HepG2 (cell line): ENCODE measurements at regions not wholly inside any gene's neighbourhood (a gene's known extent, or its start where the extent isn't known, plus 50 kb on each side); places are given as distances from the start of the nearest gene placed in this dataset.

Experiments
- ATAC-seq: fragments of 200-7000 bp; cut with Tn5 transposase; 3 replicates; pipeline ENCODE4 v1.9.1; 2020; ENCODE audit warnings: mild to moderate bottlenecking, moderate library complexity
- BruUV-seq: library from RNA; stranded (reverse); fragments of 400-500 nt; replicated peaks from 2 replicates; lab custom pipeline; 2021; lab: Mats Ljungman, UMichigan
- CTCF ChIA-PET: fragments of 300-600 bp; formaldehyde crosslinking; extraction: SDS; loops from one replicate; lab custom pipeline; 2021; ENCODE audit warnings: low total read pairs, inconsistent platforms, low intra/inter-chr PET ratio; lab: Yijun Ruan, JAX
- POLR2A ChIA-PET: fragments of 350-600 bp; sonication (Branson Sonifier 250); formaldehyde crosslinking; loops from one replicate; lab custom pipeline; 2020; ENCODE audit warnings: antibody characterized with exemption, inconsistent platforms; lab: Yijun Ruan, JAX
- DNase-seq: peaks from one replicate; pipeline ENCODE4 v3.0.0-alpha.2; 2015; ENCODE audit warnings: low spot score
- FAIRE-seq: peaks from 3 replicates; lab custom pipeline; 2011; peaks lifted over from hg19 to GRCh38; lab: Jason Lieb, UNC
- H2AFZ ChIP-seq: one replicate; pipeline ENCODE4 v1.6.1; 2011; ENCODE audit warnings: low read length, inconsistent platforms
- H3K27ac ChIP-seq: fragments of 300-600 bp; 3 replicates; pipeline ENCODE4 v1.8.0; 2011; ENCODE audit warnings: mixed run types, mild to moderate bottlenecking, mixed read lengths, low read length, inconsistent platforms; ENCODE audit not compliant: insufficient read depth; ENCODE audit errors: extremely low read length
- H3K27me3 ChIP-seq, 2 experiments: fragments of 200-600 bp in 1 of 2; 2 replicates in 1 of 2; 3 replicates in 1 of 2; pipeline versions ENCODE4 v1.6.0 to v1.8.0; 2011; ENCODE audit warnings: low read length in 2 of 2, mild to moderate bottlenecking in 2 of 2, moderate library complexity in 2 of 2, inconsistent platforms in 1 of 2; ENCODE audit not compliant: insufficient read depth in 2 of 2, control insufficient read depth in 1 of 2
- H3K36me3 ChIP-seq, 2 experiments: fragments of 200-600 bp in 1 of 2; replicated peaks in 1 of 2; 2 replicates in 1 of 2; 3 replicates in 1 of 2; pipeline versions ENCODE4 v1.5.1 to v1.8.0; 2011; ENCODE audit warnings: low read length in 2 of 2, inconsistent platforms in 1 of 2; ENCODE audit not compliant: insufficient read depth in 2 of 2, control insufficient read depth in 1 of 2
- H3K4me1 ChIP-seq: 2 replicates; pipeline ENCODE4 v1.5.1; 2012; ENCODE audit warnings: low read length, inconsistent platforms; ENCODE audit not compliant: insufficient read depth
- H3K4me2 ChIP-seq: 2 replicates; pipeline ENCODE4 v1.6.0; 2011; ENCODE audit warnings: low read depth, low read length, inconsistent platforms
- H3K4me3 ChIP-seq, 3 experiments: fragments of 200-600 bp in 1 of 3; sonication (generic), shearing (Covaris generic) in 1 of 3; replicated peaks in 1 of 3; 2 replicates each; pipeline ENCODE4 v1.5.1; 2011 to 2016; ENCODE audit warnings: low read length in 3 of 3, inconsistent platforms in 2 of 3, low read depth in 2 of 3, mild to moderate bottlenecking in 2 of 3, control low read depth in 1 of 3, mixed read lengths in 1 of 3; ENCODE audit not compliant: insufficient read depth in 1 of 3
- H3K79me2 ChIP-seq: one replicate; pipeline ENCODE4 v1.6.1; 2011; ENCODE audit warnings: low read length, inconsistent platforms; ENCODE audit not compliant: insufficient read depth
- H3K9ac ChIP-seq: 2 replicates; pipeline ENCODE4 v1.6.0; 2011; ENCODE audit warnings: mild to moderate bottlenecking, low read depth, low read length, inconsistent platforms; ENCODE audit not compliant: insufficient read depth
- H3K9me3 ChIP-seq: 2 replicates; pipeline ENCODE4 v1.5.1; 2012; ENCODE audit warnings: mild to moderate bottlenecking, low read length
- H4K20me1 ChIP-seq: 2 replicates; pipeline ENCODE4 v1.6.0; 2011; ENCODE audit warnings: inconsistent platforms, mild to moderate bottlenecking, low read length, moderate library complexity; ENCODE audit not compliant: insufficient read depth
- EZH2 ChIP-seq: conservative IDR thresholded peaks from 2 replicates; pipeline ENCODE4 v1.6.1; 2012; ENCODE audit warnings: mild to moderate bottlenecking, low read depth, low read length, moderate library complexity
- GPN1 ChIP-seq: sonication (generic); formaldehyde crosslinking; IDR thresholded peaks from 2 replicates; pipeline ENCODE4 v1.5.1; 2020; ENCODE audit warnings: missing genetic modification reagents, borderline replicate concordance
- KDM3A ChIP-seq: IDR thresholded peaks from 2 replicates; pipeline ENCODE4 v1.6.1; 2018; ENCODE audit warnings: low read depth, missing compliant biosample characterization
- MAFK ChIP-seq, 2 experiments: IDR thresholded peaks in 1 of 2; conservative IDR thresholded peaks in 1 of 2; 2 replicates each; pipeline ENCODE4 v1.6.1; 2011; ENCODE audit warnings: improper control_type of control experiment in 2 of 2, low read length in 2 of 2
- ZNF260 ChIP-seq: sonication (generic); formaldehyde crosslinking; IDR thresholded peaks from 2 replicates; pipeline ENCODE4 v1.4.0; 2020; ENCODE audit warnings: missing genetic modification reagents, low read depth, mild to moderate bottlenecking, borderline replicate concordance
- ZNF567 ChIP-seq: sonication (generic); formaldehyde crosslinking; IDR thresholded peaks from 2 replicates; pipeline ENCODE4 v1.8.1; 2023; ENCODE audit warnings: mild to moderate bottlenecking, missing genetic modification reagents, borderline replicate concordance
- ZNF660 ChIP-seq: sonication (generic); formaldehyde crosslinking; IDR thresholded peaks from 2 replicates; pipeline ENCODE4 v1.5.1; 2020; ENCODE audit warnings: mild to moderate bottlenecking, low read depth, missing genetic modification reagents, borderline replicate concordance
- ZNF678 ChIP-seq: sonication (generic); formaldehyde crosslinking; IDR thresholded peaks from 2 replicates; pipeline ENCODE4 v1.4.0; 2020; ENCODE audit warnings: mild to moderate bottlenecking, missing genetic modification reagents
- ZSCAN30 ChIP-seq: sonication (generic); formaldehyde crosslinking; IDR thresholded peaks from 2 replicates; pipeline ENCODE4 v1.5.0; 2020; ENCODE audit warnings: mild to moderate bottlenecking, missing genetic modification reagents
- ZSCAN9 ChIP-seq: IDR thresholded peaks from 2 replicates; pipeline ENCODE4 v1.6.1; 2016; ENCODE audit warnings: borderline replicate concordance
- WGBS: methylation state at CpG from one replicate; pipeline ENCODE4 v1.1.6; 2017; ENCODE audit warnings: low lambda C conversion rate; 5-methylcytosine and 5-hydroxymethylcytosine counted together
- in situ Hi-C: cut with HindIII; loops from 2 replicates; pipeline ENCODE4 v1.10.0; 2017; ENCODE audit warnings: low pct_unique_long_range_greater_than_20kb; ENCODE audit not compliant: extremely low pct_ligation_motif_present
- intact Hi-C: fragments of 100-400 bp; cut with micrococcal nuclease; formaldehyde crosslinking; loops from one replicate; pipeline ENCODE4 v1.10.0; 2022; ENCODE audit not compliant: unreplicated experiment
- TF ChIP-seq, protein P1 (sequence below): sonication (generic); formaldehyde crosslinking; IDR thresholded peaks from 2 replicates; pipeline ENCODE4 v1.4.0; 2020; ENCODE audit warnings: missing genetic modification reagents, mild to moderate bottlenecking, borderline replicate concordance
- TF ChIP-seq, protein P2 (sequence below): sonication (generic); formaldehyde crosslinking; IDR thresholded peaks from 2 replicates; pipeline ENCODE4 v1.4.0; 2020; ENCODE audit warnings: mild to moderate bottlenecking, missing genetic modification reagents, borderline replicate concordance
- TF ChIP-seq, protein P3 (sequence below): sonication (generic); formaldehyde crosslinking; IDR thresholded peaks from 2 replicates; pipeline ENCODE4 v1.4.0; 2020; ENCODE audit warnings: mild to moderate bottlenecking, missing genetic modification reagents
- TF ChIP-seq, protein P4 (sequence below): sonication (generic); formaldehyde crosslinking; IDR thresholded peaks from 2 replicates; pipeline ENCODE4 v1.4.0; 2020; ENCODE audit warnings: missing genetic modification reagents

DNA sequence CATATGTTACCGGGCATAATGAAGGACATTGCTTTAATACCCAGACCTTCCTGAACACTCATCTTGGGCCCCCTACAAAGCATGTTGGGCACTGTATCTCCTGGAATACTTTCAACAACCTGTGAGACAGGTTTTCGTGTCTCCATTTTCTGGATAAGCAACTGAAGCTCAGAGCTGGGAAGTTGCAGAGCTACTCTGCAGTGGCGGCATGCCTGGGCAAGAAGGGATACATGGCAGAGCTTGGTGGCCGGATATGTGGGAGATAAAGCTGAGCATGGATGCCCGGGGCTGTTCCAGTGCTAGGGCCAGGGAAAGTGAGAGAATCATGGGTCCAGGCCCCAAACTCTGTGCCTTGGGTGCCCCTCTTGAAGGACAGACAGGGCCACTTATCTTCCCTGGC lies 71.6 kb upstream of the KCND3 start:
- Histone ChIP-seq H4K20me1 (no peaks in the 10 kb centered on the region), H3K9ac (no peak overlapping the region), H3K9me3 (no peaks in the 10 kb centered on the region), H3K36me3 (no peaks in the 10 kb centered on the region), H3K79me2 (no peaks in the 10 kb centered on the region), H3K27me3 (no peaks in the 10 kb centered on the region; a peak in 1 of 5 replicates), H3K27ac (no peak overlapping the region), H2AFZ (no peak overlapping the region), H3K4me2 (no peak overlapping the region), H3K4me3 (no peak overlapping the region), H3K4me1 (no peaks in the 10 kb centered on the region)
- DNase-seq: no peak
- intact Hi-C loops (no loop called here), in situ Hi-C loops (no loop called here)
- ChIA-PET CTCF (no interaction called here), POLR2A (no interaction called here)
- no TSS peak for BruUV-seq
- no peak for FAIRE-seq
- no peak for ATAC-seq
- WGBS: 13% methylated on average over 3 of the region's 5 CpGs
- TF ChIP-seq, protein P1, sequence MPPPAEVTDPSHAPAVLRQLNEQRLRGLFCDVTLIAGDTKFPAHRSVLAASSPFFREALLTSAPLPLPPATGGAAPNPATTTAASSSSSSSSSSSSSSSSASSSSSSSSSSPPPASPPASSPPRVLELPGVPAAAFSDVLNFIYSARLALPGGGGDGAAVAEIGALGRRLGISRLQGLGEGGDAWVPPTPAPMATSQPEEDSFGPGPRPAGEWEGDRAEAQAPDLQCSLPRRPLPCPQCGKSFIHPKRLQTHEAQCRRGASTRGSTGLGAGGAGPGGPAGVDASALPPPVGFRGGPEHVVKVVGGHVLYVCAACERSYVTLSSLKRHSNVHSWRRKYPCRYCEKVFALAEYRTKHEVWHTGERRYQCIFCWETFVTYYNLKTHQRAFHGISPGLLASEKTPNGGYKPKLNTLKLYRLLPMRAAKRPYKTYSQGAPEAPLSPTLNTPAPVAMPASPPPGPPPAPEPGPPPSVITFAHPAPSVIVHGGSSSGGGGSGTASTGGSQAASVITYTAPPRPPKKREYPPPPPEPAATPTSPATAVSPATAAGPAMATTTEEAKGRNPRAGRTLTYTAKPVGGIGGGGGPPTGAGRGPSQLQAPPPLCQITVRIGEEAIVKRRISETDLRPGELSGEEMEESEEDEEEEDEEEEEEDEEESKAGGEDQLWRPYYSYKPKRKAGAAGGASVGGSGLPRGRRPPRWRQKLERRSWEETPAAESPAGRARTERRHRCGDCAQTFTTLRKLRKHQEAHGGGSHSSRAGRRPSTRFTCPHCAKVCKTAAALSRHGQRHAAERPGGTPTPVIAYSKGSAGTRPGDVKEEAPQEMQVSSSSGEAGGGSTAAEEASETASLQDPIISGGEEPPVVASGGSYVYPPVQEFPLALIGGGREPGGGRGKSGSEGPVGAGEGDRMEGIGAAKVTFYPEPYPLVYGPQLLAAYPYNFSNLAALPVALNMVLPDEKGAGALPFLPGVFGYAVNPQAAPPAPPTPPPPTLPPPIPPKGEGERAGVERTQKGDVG (CRISPR knock-in tag): no peak
- TF ChIP-seq EZH2 (no peak), ZSCAN30 (CRISPR knock-in tag) (no peak), ZNF260 (no peak), ZNF660 (CRISPR knock-in tag) (no peak), ZNF678 (CRISPR knock-in tag) (no peak), KDM3A (CRISPR knock-in tag) (no peak), MAFK (conservative IDR thresholded peaks at IDR 0.05 in 1 of 2, IDR thresholded peaks at IDR 0.05 in 1 of 2; ENCODE audit: low read length in 2 of 2) (no peak), ZSCAN9 (CRISPR knock-in tag) (no peak), GPN1 (CRISPR knock-in tag) (no peak), ZNF567 (CRISPR knock-in tag) (no peak)
- TF ChIP-seq, protein P2, sequence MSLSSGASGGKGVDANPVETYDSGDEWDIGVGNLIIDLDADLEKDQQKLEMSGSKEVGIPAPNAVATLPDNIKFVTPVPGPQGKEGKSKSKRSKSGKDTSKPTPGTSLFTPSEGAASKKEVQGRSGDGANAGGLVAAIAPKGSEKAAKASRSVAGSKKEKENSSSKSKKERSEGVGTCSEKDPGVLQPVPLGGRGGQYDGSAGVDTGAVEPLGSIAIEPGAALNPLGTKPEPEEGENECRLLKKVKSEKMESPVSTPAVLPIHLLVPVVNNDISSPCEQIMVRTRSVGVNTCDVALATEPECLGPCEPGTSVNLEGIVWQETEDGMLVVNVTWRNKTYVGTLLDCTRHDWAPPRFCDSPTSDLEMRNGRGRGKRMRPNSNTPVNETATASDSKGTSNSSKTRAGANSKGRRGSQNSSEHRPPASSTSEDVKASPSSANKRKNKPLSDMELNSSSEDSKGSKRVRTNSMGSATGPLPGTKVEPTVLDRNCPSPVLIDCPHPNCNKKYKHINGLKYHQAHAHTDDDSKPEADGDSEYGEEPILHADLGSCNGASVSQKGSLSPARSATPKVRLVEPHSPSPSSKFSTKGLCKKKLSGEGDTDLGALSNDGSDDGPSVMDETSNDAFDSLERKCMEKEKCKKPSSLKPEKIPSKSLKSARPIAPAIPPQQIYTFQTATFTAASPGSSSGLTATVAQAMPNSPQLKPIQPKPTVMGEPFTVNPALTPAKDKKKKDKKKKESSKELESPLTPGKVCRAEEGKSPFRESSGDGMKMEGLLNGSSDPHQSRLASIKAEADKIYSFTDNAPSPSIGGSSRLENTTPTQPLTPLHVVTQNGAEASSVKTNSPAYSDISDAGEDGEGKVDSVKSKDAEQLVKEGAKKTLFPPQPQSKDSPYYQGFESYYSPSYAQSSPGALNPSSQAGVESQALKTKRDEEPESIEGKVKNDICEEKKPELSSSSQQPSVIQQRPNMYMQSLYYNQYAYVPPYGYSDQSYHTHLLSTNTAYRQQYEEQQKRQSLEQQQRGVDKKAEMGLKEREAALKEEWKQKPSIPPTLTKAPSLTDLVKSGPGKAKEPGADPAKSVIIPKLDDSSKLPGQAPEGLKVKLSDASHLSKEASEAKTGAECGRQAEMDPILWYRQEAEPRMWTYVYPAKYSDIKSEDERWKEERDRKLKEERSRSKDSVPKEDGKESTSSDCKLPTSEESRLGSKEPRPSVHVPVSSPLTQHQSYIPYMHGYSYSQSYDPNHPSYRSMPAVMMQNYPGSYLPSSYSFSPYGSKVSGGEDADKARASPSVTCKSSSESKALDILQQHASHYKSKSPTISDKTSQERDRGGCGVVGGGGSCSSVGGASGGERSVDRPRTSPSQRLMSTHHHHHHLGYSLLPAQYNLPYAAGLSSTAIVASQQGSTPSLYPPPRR (CRISPR knock-in tag): no peak
- TF ChIP-seq, protein P3, sequence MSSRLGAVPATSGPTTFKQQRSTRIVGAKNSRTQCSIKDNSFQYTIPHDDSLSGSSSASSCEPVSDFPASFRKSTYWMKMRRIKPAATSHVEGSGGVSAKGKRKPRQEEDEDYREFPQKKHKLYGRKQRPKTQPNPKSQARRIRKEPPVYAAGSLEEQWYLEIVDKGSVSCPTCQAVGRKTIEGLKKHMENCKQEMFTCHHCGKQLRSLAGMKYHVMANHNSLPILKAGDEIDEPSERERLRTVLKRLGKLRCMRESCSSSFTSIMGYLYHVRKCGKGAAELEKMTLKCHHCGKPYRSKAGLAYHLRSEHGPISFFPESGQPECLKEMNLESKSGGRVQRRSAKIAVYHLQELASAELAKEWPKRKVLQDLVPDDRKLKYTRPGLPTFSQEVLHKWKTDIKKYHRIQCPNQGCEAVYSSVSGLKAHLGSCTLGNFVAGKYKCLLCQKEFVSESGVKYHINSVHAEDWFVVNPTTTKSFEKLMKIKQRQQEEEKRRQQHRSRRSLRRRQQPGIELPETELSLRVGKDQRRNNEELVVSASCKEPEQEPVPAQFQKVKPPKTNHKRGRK (CRISPR knock-in tag): no peak
- TF ChIP-seq, protein P4, sequence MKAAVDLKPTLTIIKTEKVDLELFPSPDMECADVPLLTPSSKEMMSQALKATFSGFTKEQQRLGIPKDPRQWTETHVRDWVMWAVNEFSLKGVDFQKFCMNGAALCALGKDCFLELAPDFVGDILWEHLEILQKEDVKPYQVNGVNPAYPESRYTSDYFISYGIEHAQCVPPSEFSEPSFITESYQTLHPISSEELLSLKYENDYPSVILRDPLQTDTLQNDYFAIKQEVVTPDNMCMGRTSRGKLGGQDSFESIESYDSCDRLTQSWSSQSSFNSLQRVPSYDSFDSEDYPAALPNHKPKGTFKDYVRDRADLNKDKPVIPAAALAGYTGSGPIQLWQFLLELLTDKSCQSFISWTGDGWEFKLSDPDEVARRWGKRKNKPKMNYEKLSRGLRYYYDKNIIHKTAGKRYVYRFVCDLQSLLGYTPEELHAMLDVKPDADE (CRISPR knock-in tag): no peak
